OCI-LY1 (cell line): ENCODE measurements at regions not wholly inside any gene's neighbourhood (a gene's known extent, or its start where the extent isn't known, plus 50 kb on each side); places are given as distances from the start of the nearest gene placed in this dataset.

Source experiments
- EZH2 ChIP-seq: fragments of 200-600 bp; sonication (generic), shearing (Covaris generic); IDR thresholded peaks from 2 replicates; pipeline ENCODE4 v1.8.0; 2017; ENCODE audit warnings: borderline replicate concordance, mixed run types, mild to moderate bottlenecking, antibody characterized with exemption, low read length, moderate library complexity, mixed read lengths
- TF ChIP-seq, protein P1 (sequence below): fragments of 200-600 bp; sonication (generic), shearing (Covaris generic); IDR thresholded peaks from 2 replicates; pipeline ENCODE4 v1.5.1; 2017; ENCODE audit warnings: mild to moderate bottlenecking, antibody characterized with exemption, low read length, moderate library complexity, mixed read lengths

DNA sequence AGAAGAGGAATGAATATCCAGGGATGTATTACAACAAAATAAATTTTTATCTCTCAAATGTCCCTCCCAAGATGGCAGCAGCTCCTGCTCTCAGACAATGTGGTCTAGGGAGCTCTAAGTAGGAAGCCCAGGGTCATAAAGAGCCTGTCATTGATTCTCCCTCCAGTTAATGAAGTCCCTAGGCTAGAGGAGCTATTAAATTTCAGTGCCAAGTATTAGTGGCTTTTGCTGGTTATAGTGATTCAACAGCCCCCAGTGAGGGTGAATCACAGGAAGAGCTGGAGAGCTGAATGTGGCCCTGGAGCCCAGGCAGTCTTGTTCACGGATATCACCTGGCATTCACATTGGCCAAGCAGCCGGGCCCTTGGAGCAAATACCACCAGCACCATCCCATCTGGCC lies 109.8 kb upstream of the YPEL5 start:
- TF ChIP-seq, protein P1, sequence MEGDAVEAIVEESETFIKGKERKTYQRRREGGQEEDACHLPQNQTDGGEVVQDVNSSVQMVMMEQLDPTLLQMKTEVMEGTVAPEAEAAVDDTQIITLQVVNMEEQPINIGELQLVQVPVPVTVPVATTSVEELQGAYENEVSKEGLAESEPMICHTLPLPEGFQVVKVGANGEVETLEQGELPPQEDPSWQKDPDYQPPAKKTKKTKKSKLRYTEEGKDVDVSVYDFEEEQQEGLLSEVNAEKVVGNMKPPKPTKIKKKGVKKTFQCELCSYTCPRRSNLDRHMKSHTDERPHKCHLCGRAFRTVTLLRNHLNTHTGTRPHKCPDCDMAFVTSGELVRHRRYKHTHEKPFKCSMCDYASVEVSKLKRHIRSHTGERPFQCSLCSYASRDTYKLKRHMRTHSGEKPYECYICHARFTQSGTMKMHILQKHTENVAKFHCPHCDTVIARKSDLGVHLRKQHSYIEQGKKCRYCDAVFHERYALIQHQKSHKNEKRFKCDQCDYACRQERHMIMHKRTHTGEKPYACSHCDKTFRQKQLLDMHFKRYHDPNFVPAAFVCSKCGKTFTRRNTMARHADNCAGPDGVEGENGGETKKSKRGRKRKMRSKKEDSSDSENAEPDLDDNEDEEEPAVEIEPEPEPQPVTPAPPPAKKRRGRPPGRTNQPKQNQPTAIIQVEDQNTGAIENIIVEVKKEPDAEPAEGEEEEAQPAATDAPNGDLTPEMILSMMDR, result no peak
- TF ChIP-seq EZH2, result no peak
